K562 (cell line): ENCODE measurements at regions not wholly inside any gene's neighbourhood (a gene's known extent, or its start where the extent isn't known, plus 50 kb on each side); places are given as distances from the start of the nearest gene placed in this dataset.

Experiments
- ATAC-seq: fragments of 200-7000 bp; cut with Tn5 transposase; 3 replicates; pipeline ENCODE4 v1.9.1; 2020; ENCODE audit warnings: moderate library complexity
- BruUV-seq: library from RNA; stranded (reverse); fragments of 400-500 nt; replicated peaks from 2 replicates; lab custom pipeline; 2021; lab: Mats Ljungman, UMichigan
- CTCF ChIA-PET: fragments of 300-600 bp; formaldehyde crosslinking; extraction: SDS; loops from one replicate; lab custom pipeline; 2021; ENCODE audit warnings: low intra/inter-chr PET ratio; lab: Yijun Ruan, JAX
- POLR2A ChIA-PET: fragments of 300-600, 350-650 bp; sonication (Branson Sonifier 250); formaldehyde crosslinking; extraction: SDS; loops from one replicate; lab custom pipeline; 2021; ENCODE audit warnings: antibody characterized with exemption, inconsistent platforms; lab: Yijun Ruan, JAX
- DNase-seq, 4 experiments: peaks; one replicate each; pipeline versions ENCODE4 v3.0.0 to v3.0.0-alpha.2; 2011 to 2018; ENCODE audit warnings: low spot score in 3 of 4, mixed read lengths in 3 of 4; ENCODE audit errors: extremely low read depth in 1 of 4
- FAIRE-seq: peaks from 2 replicates; lab custom pipeline; 2011; peaks lifted over from hg19 to GRCh38; lab: Jason Lieb, UNC
- H2AFZ ChIP-seq: 2 replicates; pipeline ENCODE4 v1.6.0; 2011; ENCODE audit warnings: low read depth, low read length, control low read depth, inconsistent platforms
- H3K27ac ChIP-seq: fragments of 200-600 bp; 3 replicates; pipeline ENCODE4 v1.8.0; 2011; ENCODE audit warnings: low read depth, mild to moderate bottlenecking, control low read depth, inconsistent platforms, low read length, moderate library complexity, mixed read lengths; ENCODE audit errors: extremely low read depth
- H3K27me3 ChIP-seq, 2 experiments: fragments of 300-600 bp in 1 of 2; 2 replicates in 1 of 2; 3 replicates in 1 of 2; pipeline versions ENCODE4 v1.6.0 to v1.8.0; 2011; ENCODE audit warnings: inconsistent platforms in 2 of 2, low read length in 2 of 2, mild to moderate bottlenecking in 1 of 2, mixed read lengths in 1 of 2, moderate library complexity in 1 of 2; ENCODE audit not compliant: control insufficient read depth in 2 of 2, insufficient read depth in 2 of 2
- H3K36me3 ChIP-seq: fragments of 300-600 bp; 3 replicates; pipeline ENCODE4 v1.8.0; 2011; ENCODE audit warnings: mild to moderate bottlenecking, low read length, inconsistent platforms; ENCODE audit not compliant: control insufficient read depth, insufficient read depth
- H3K4me1 ChIP-seq, 2 experiments: fragments of 200-600 bp in 1 of 2; replicated peaks in 1 of 2; 2 replicates in 1 of 2; 3 replicates in 1 of 2; pipeline versions ENCODE4 v1.5.1 to v1.8.0; 2011; ENCODE audit warnings: inconsistent platforms in 2 of 2, low read length in 2 of 2, mild to moderate bottlenecking in 1 of 2, mixed read lengths in 1 of 2, moderate library complexity in 1 of 2; ENCODE audit not compliant: control insufficient read depth in 2 of 2, insufficient read depth in 2 of 2
- H3K4me2 ChIP-seq: 2 replicates; pipeline ENCODE4 v1.6.1; 2011; ENCODE audit warnings: low read length, control low read depth, inconsistent platforms, mixed read lengths; ENCODE audit not compliant: insufficient read depth
- H3K4me3 ChIP-seq: fragments of 200-600 bp; sonication (generic), shearing (Covaris generic); 2 replicates; pipeline ENCODE4 v1.5.1; 2016; ENCODE audit warnings: control low read depth, inconsistent platforms
- H3K79me2 ChIP-seq: fragments of 200-600 bp; 3 replicates; pipeline ENCODE4 v1.8.0; 2011; ENCODE audit warnings: low read length, inconsistent platforms; ENCODE audit not compliant: control insufficient read depth, insufficient read depth
- H3K9ac ChIP-seq, 2 experiments: 2 replicates each; pipeline versions ENCODE4 v1.6.0 to v1.6.1; 2011; ENCODE audit warnings: low read depth in 2 of 2, low read length in 2 of 2, control low read depth in 1 of 2, inconsistent platforms in 1 of 2, mild to moderate bottlenecking in 1 of 2, mixed read lengths in 1 of 2; ENCODE audit not compliant: insufficient read depth in 1 of 2
- H3K9me1 ChIP-seq: one replicate; pipeline ENCODE4 v1.6.0; 2011; ENCODE audit warnings: inconsistent platforms, mild to moderate bottlenecking, low read length, moderate library complexity; ENCODE audit not compliant: control insufficient read depth, insufficient read depth
- H3K9me3 ChIP-seq: replicated peaks from 2 replicates; pipeline ENCODE4 v1.5.1; 2011; ENCODE audit warnings: low read depth, low read length, inconsistent platforms; ENCODE audit not compliant: control insufficient read depth, insufficient read depth
- H4K20me1 ChIP-seq: replicated peaks from 2 replicates; pipeline ENCODE4 v1.6.1; 2011; ENCODE audit warnings: low read length, inconsistent platforms, mixed read lengths; ENCODE audit not compliant: control insufficient read depth, insufficient read depth
- CEBPB ChIP-seq: fragments of 450-650 bp; IDR thresholded peaks from 2 replicates; pipeline ENCODE4 v1.6.1; 2016; ENCODE audit warnings: missing genetic modification characterization, missing compliant biosample characterization
- FOS ChIP-seq: IDR thresholded peaks from 3 replicates; pipeline ENCODE4 v1.6.1; 2011; ENCODE audit not compliant: insufficient read length; ENCODE audit errors: extremely low read depth
- FOXA1 ChIP-seq: fragments of 450-650 bp; IDR thresholded peaks from 2 replicates; pipeline ENCODE4 v1.6.1; 2016; ENCODE audit warnings: mild to moderate bottlenecking, borderline replicate concordance
- MIER1 ChIP-seq: fragments of 450-650 bp; IDR thresholded peaks from 2 replicates; pipeline ENCODE4 v1.6.1; 2016; ENCODE audit warnings: antibody characterized with exemption, mild to moderate bottlenecking, low read depth
- PML ChIP-seq: IDR thresholded peaks from 2 replicates; pipeline ENCODE4 v1.6.1; 2012; ENCODE audit warnings: low read length, inconsistent platforms
- ZNF512 ChIP-seq: IDR thresholded peaks from 2 replicates; pipeline ENCODE4 v1.6.1; 2016; ENCODE audit warnings: missing genetic modification characterization, missing compliant biosample characterization
- ZNF644 ChIP-seq: fragments of 200-800 bp; sonication (Bioruptor generic); IDR thresholded peaks from 2 replicates; pipeline ENCODE4 v1.6.1; 2016; ENCODE audit warnings: low read depth, missing genetic modification characterization, missing compliant biosample characterization
- ZSCAN32 ChIP-seq: fragments of 450-650 bp; formaldehyde crosslinking; IDR thresholded peaks from 2 replicates; pipeline ENCODE4 v1.4.0; 2020; ENCODE audit warnings: mild to moderate bottlenecking, moderate library complexity
- WGBS: fragments of 100-300 bp; shearing (Covaris generic); methylation state at CpG from one replicate; pipeline ENCODE4 v1.1.6; 2016; ENCODE audit warnings: low coverage, mixed read lengths; ENCODE audit not compliant: insufficient coverage; ENCODE audit errors: missing lambda C conversion rate; 5-methylcytosine and 5-hydroxymethylcytosine counted together
- in situ Hi-C: fragments of 300-500 bp; cut with MboI; formaldehyde crosslinking; loops from 4 replicates; pipeline ENCODE4 v1.15.0; 2018; ENCODE audit warnings: inconsistent platforms, mixed read lengths
- intact Hi-C: fragments of 100-400 bp; cut with micrococcal nuclease; formaldehyde crosslinking; loops from 2 replicates; pipeline ENCODE4 v1.14.2; 2022

- FAIRE-seq = no peak
- no peak overlapping the region for H3K4me2 ChIP-seq
- WGBS = 4% methylated on average over 6 of the region's 6 CpGs
These were observed 82.3 kb downstream of the ARL4C start for GRCh38 chr2:234414596-234414995.

More at GRCh38 chr2:234414596-234414995, 82.3 kb downstream of the ARL4C start:
- Histone ChIP-seq H3K4me3 (no peak overlapping the region), H4K20me1 (no peaks in the 10 kb centered on the region), H3K4me1 (no peaks in the 10 kb centered on the region), H3K36me3 (no peaks in the 10 kb centered on the region), H3K27me3 (peaks cover 0 to 6% of the 10 kb centered on the region in 2 experiments; a peak in 1 of 5 replicates), H2AFZ (no peak overlapping the region), H3K9ac (no peak overlapping the region), H3K79me2 (no peaks in the 10 kb centered on the region), H3K27ac (no peak overlapping the region), H3K9me3 (no peaks in the 10 kb centered on the region), H3K9me1 (no peaks in the 10 kb centered on the region)
- BruUV-seq = no TSS peak
- TF ChIP-seq MIER1 (no peak), FOS (no peak), ZSCAN32 (CRISPR knock-in tag) (no peak), FOXA1 (no peak), ZNF644 (tag) (no peak), PML (no peak), ZNF512 (no peak), CEBPB (tag) (no peak)
- ATAC-seq (no peak), DNase-seq (no peak)
- in situ Hi-C loops = no loop called here
- intact Hi-C loops = no loop called here
- ChIA-PET CTCF (no interaction called here), POLR2A (no interaction called here)
